Spleen (tissue), 7 donors: ENCODE measurements at regions not wholly inside any gene's neighbourhood (a gene's known extent, or its start where the extent isn't known, plus 50 kb on each side); places are given as distances from the start of the nearest gene placed in this dataset.

Source experiments
- POLR2A ChIP-seq, 3 donors: fragments of 450-650 bp; IDR thresholded peaks; one replicate each; pipeline ENCODE4 v1.5.1; 2017; ENCODE audit warnings: antibody characterized with exemption in 3 of 3, mild to moderate bottlenecking in 1 of 3
- POLR2AphosphoS5 ChIP-seq, 3 donors: sonication (generic); formaldehyde crosslinking; IDR thresholded peaks; one replicate each; pipeline ENCODE4 v1.5.1; 2017; ENCODE audit warnings: antibody characterized with exemption in 3 of 3
- TF ChIP-seq, protein P1 (sequence below), 11 experiments: fragments of 200-600 bp in 7 of 11; fragments of 450-650 bp in 4 of 11; sonication (generic) in 4 of 11; IDR thresholded peaks in 8 of 11; conservative IDR thresholded peaks in 3 of 11; 1 replicate in 7 of 11; 2 replicates in 4 of 11; pipeline versions ENCODE4 v1.4.0 to v1.8.0; 2016 to 2021; ENCODE audit warnings: antibody characterized with exemption in 11 of 11, inconsistent platforms in 4 of 11, mild to moderate bottlenecking in 1 of 11
- donor health status: DM: no; HTN: no; CAD: no; lungs with moderate emphysema.
- donor health status: DM: no; HTN: no; CAD: no.
- donor health status: DM: no; HTN: no; CAD: no.

DNA sequence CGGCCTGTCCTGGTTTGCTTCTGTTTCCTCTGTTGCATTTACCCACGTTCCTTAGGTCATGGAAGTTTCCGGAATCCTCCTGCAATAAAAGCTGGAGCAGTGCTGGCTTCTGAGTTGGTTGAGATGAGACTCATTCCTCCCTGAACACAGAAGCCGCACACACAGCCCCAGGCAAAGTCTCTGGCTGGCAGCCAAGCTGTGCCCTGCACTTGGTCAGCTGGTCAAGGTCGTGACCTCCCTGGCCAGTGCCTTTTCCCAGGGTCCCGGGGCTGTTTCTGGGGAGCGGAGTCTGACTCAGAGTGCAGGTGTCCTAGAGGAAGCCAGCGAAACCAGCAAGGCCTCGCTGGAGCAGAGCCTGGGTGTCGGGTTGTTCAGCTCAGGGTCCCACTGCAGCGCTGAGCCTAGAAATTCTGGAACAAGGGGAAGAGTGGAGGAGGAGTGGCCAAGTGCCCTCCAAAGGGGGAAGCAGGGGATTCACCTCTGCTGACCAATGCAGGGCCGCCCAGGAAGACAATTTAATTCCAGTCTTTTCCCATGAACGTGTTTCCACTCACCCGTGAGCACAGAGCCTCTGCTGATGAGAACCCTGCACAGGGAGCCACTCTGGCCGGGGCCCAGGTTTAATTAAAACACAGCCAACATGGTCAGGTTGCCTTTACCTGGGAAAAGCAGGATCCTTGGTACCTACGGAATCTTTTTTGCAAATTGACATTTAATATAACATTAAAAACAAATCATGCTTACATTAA, 245.5 kb upstream of the PPP2R2D start:
- TF ChIP-seq POLR2A (IDR thresholded peaks at IDR 0.05) (no peak), POLR2AphosphoS5 (IDR thresholded peaks at IDR 0.05) (peak in 1 of 3 donors; percentile 16)
- TF ChIP-seq, protein P1, sequence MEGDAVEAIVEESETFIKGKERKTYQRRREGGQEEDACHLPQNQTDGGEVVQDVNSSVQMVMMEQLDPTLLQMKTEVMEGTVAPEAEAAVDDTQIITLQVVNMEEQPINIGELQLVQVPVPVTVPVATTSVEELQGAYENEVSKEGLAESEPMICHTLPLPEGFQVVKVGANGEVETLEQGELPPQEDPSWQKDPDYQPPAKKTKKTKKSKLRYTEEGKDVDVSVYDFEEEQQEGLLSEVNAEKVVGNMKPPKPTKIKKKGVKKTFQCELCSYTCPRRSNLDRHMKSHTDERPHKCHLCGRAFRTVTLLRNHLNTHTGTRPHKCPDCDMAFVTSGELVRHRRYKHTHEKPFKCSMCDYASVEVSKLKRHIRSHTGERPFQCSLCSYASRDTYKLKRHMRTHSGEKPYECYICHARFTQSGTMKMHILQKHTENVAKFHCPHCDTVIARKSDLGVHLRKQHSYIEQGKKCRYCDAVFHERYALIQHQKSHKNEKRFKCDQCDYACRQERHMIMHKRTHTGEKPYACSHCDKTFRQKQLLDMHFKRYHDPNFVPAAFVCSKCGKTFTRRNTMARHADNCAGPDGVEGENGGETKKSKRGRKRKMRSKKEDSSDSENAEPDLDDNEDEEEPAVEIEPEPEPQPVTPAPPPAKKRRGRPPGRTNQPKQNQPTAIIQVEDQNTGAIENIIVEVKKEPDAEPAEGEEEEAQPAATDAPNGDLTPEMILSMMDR (IDR thresholded peaks at IDR 0.05 in 8 of 11, conservative IDR thresholded peaks at IDR 0.05 in 3 of 11): no peak
